ENCODE measurements at regions not wholly inside any gene's neighbourhood (a gene's known extent, or its start where the extent isn't known, plus 50 kb on each side); places are given as distances from the start of the nearest gene placed in this dataset.

- Mint-ChIP-seq H3K27me3 (ENCODE audit: low read depth in 3 of 3) (no peaks in the 10 kb centered on the region), H3K36me3 (no peaks in the 10 kb centered on the region), H3K4me3 (no peak overlapping the region), H3K4me1 (no peaks in the 10 kb centered on the region), H3K27ac (no peak overlapping the region), H3K9me3 (peaks cover 0 to 3% (median 0%) of the 10 kb centered on the region in 7 donors)
- Histone ChIP-seq H3K4me2 (replicated peaks; ENCODE audit: extremely low read depth, low read length, poor library complexity, severe bottlenecking) (no peak overlapping the region), H3K4me1 (ENCODE audit: control insufficient read depth in 1 of 2, insufficient read depth in 2 of 2, low read length in 2 of 2) (no peaks in the 10 kb centered on the region), H3K36me3 (replicated peaks in 1 of 2; ENCODE audit: control insufficient read depth in 1 of 2, insufficient read depth in 2 of 2, low read length in 2 of 2) (no peaks in the 10 kb centered on the region), H3K9me3 (replicated peaks in 1 of 2; ENCODE audit: control insufficient read depth in 1 of 2, insufficient read depth in 1 of 2, low read length in 2 of 2) (no peaks in the 10 kb centered on the region), H4K20me1 (ENCODE audit: insufficient read depth, low read length) (no peaks in the 10 kb centered on the region), H3K27ac (ENCODE audit: low read depth in 1 of 2, low read length in 2 of 2) (no peak overlapping the region), H2AFZ (ENCODE audit: insufficient read depth, low read depth, low read length, poor library complexity, severe bottlenecking) (no peak overlapping the region), H3K27me3 (ENCODE audit: control insufficient read depth in 2 of 2, insufficient read depth in 2 of 2, low read length in 2 of 2) (no peaks in the 10 kb centered on the region), H3K4me3 (replicated peaks in 1 of 3; ENCODE audit: low read depth in 2 of 3, low read length in 3 of 3) (no peak overlapping the region), H3K79me2 (ENCODE audit: insufficient read depth, low read length) (no peaks in the 10 kb centered on the region), H3K9ac (ENCODE audit: insufficient read depth, low read length, poor library complexity, severe bottlenecking) (no peak overlapping the region)
- intact Hi-C loops (cut with micrococcal nuclease): no loop called here
- no peak for TF ChIP-seq CTCF (IDR thresholded peaks at IDR 0.05)
- no peak for DNase-seq
- 40% methylated on average over 1 of the region's 3 CpGs for WGBS (ENCODE audit: insufficient coverage)
These were observed 1029.9 kb upstream of the WWC1 start for GRCh38 chr5:167261309-167262100.

GRCh38 chr5:167263185-167263584 lies 1028.3 kb upstream of the WWC1 start:
- no peaks in the 10 kb centered on the region for H3K36me3 ChIP-seq (replicated peaks in 1 of 2; ENCODE audit: control insufficient read depth in 1 of 2, insufficient read depth in 2 of 2, low read length in 2 of 2)
- no peak for TF ChIP-seq CTCF (IDR thresholded peaks at IDR 0.05)
- H3K27ac ChIP-seq (ENCODE audit: low read depth in 1 of 2, low read length in 2 of 2): no peak overlapping the region
- H3K4me1 ChIP-seq (ENCODE audit: control insufficient read depth in 1 of 2, insufficient read depth in 2 of 2, low read length in 2 of 2): no peaks in the 10 kb centered on the region
- H3K27me3 Mint-ChIP-seq (ENCODE audit: low read depth in 3 of 3): no peaks in the 10 kb centered on the region
- peaks cover 0 to 3% (median 0%) of the 10 kb centered on the region in 7 donors for H3K9me3 Mint-ChIP-seq
- no peak overlapping the region for H3K4me2 ChIP-seq (replicated peaks; ENCODE audit: extremely low read depth, low read length, poor library complexity, severe bottlenecking)
- no peak overlapping the region for H3K4me3 Mint-ChIP-seq
- no peaks in the 10 kb centered on the region for H3K4me1 Mint-ChIP-seq
- H3K79me2 ChIP-seq (ENCODE audit: insufficient read depth, low read length): no peaks in the 10 kb centered on the region
- no peaks in the 10 kb centered on the region for H3K9me3 ChIP-seq (replicated peaks in 1 of 2; ENCODE audit: control insufficient read depth in 1 of 2, insufficient read depth in 1 of 2, low read length in 2 of 2)
- no peak for DNase-seq
- H2AFZ ChIP-seq (ENCODE audit: insufficient read depth, low read depth, low read length, poor library complexity, severe bottlenecking): no peak overlapping the region
- no peaks in the 10 kb centered on the region for H4K20me1 ChIP-seq (ENCODE audit: insufficient read depth, low read length)
- no peak overlapping the region for H3K27ac Mint-ChIP-seq
- no peaks in the 10 kb centered on the region for H3K27me3 ChIP-seq (ENCODE audit: control insufficient read depth in 2 of 2, insufficient read depth in 2 of 2, low read length in 2 of 2)
- H3K9ac ChIP-seq (ENCODE audit: insufficient read depth, low read length, poor library complexity, severe bottlenecking): no peak overlapping the region
- no CpG with 5 or more reads among the region's 4 CpGs for WGBS (ENCODE audit: insufficient coverage)
- intact Hi-C loops (cut with micrococcal nuclease): no loop called here
- no peaks in the 10 kb centered on the region for H3K36me3 Mint-ChIP-seq
- H3K4me3 ChIP-seq (replicated peaks in 1 of 3; ENCODE audit: low read depth in 2 of 3, low read length in 3 of 3): no peak overlapping the region

Measured in CD14-positive monocyte (primary cell).